Epithelial cell of esophagus (primary cell): ENCODE measurements at regions not wholly inside any gene's neighbourhood (a gene's known extent, or its start where the extent isn't known, plus 50 kb on each side); places are given as distances from the start of the nearest gene placed in this dataset.

Experiments used
- DNase-seq: peaks from one replicate; pipeline ENCODE4 v3.0.0; 2010; ENCODE audit warnings: low read depth
- H3K4me3 ChIP-seq: 2 replicates; pipeline ENCODE4 v1.5.1; 2011; ENCODE audit warnings: mild to moderate bottlenecking, low read length, control low read depth
- CTCF ChIP-seq: IDR thresholded peaks from 2 replicates; pipeline ENCODE4 v1.5.1; 2011; ENCODE audit warnings: low read depth, mild to moderate bottlenecking, low read length, control low read depth, inconsistent platforms; ENCODE audit not compliant: insufficient read depth; ENCODE audit errors: missing control alignments

GRCh38 chr15:31892513-31892912 is 137.8 kb upstream of the CHRNA7 start:
- DNase-seq, result no peak
- H3K4me3 ChIP-seq, result no peak overlapping the region
- TF ChIP-seq CTCF, result no peak

GRCh38 chr15:31893780-31894179 is 136.5 kb upstream of the CHRNA7 start:
- DNase-seq, result no peak
- TF ChIP-seq CTCF, result no peak

GRCh38 chr15:31897746-31898145 is 132.6 kb upstream of the CHRNA7 start:
- no peak for DNase-seq
- no peak overlapping the region for H3K4me3 ChIP-seq
- TF ChIP-seq CTCF, result no peak

More at GRCh38 chr15:31893780-31894179, 136.5 kb upstream of the CHRNA7 start:
- H3K4me3 ChIP-seq, result no peak overlapping the region

- TF ChIP-seq CTCF, result no peak
- DNase-seq, result no peak
- H3K4me3 ChIP-seq, result no peak overlapping the region
Measured at GRCh38 chr15:31901501-31901900, 128.8 kb upstream of the CHRNA7 start.

- H3K4me3 ChIP-seq, result no peak overlapping the region
- no peak for DNase-seq
- TF ChIP-seq CTCF, result no peak
Measured at GRCh38 chr15:31905054-31905453, 125.3 kb upstream of the CHRNA7 start.

GRCh38 chr15:31925541-31925940 is 104.8 kb upstream of the CHRNA7 start:
- no peak for DNase-seq
- TF ChIP-seq CTCF, result no peak
- no peak overlapping the region for H3K4me3 ChIP-seq

- no peak overlapping the region for H3K4me3 ChIP-seq
- DNase-seq, result no peak
- TF ChIP-seq CTCF, result no peak
Measured at GRCh38 chr15:31930967-31931366, 99.3 kb upstream of the CHRNA7 start.
